Tibial nerve (tissue), 4 donors: ENCODE measurements at regions not wholly inside any gene's neighbourhood (a gene's known extent, or its start where the extent isn't known, plus 50 kb on each side); places are given as distances from the start of the nearest gene placed in this dataset.
"Not testable (repeated sequence)": the region's sequence is repeated elsewhere in the genome, so short reads cannot be mapped to it uniquely, and the experiment has no call there.

Experiments
- DNase-seq, 2 donors: peaks; one replicate each; pipeline ENCODE4 v3.0.0-alpha.2; 2019; ENCODE audit warnings: low spot score in 2 of 2
- H3K27ac ChIP-seq, 4 donors: fragments of 200-600 bp; sonication (generic) in 3 of 4; one replicate each; pipeline ENCODE4 v1.5.1; 2017 to 2019; ENCODE audit warnings: mild to moderate bottlenecking in 1 of 4
- H3K27me3 ChIP-seq, 2 donors: fragments of 200-600 bp; sonication (generic) in 1 of 2; one replicate each; pipeline versions ENCODE4 v1.5.1 to v1.6.0; 2017 to 2019
- H3K36me3 ChIP-seq, 3 donors: fragments of 200-600 bp; sonication (generic); one replicate each; pipeline ENCODE4 v1.5.1; 2018 to 2019
- H3K4me1 ChIP-seq, 4 donors: fragments of 200-600 bp; sonication (generic) in 3 of 4; one replicate each; pipeline ENCODE4 v1.5.1; 2017 to 2019
- H3K4me3 ChIP-seq, 4 donors: fragments of 200-600 bp; sonication (generic) in 3 of 4; one replicate each; pipeline ENCODE4 v1.5.1; 2017 to 2019; ENCODE audit warnings: mild to moderate bottlenecking in 1 of 4, moderate library complexity in 1 of 4
- H3K9me3 ChIP-seq, 4 donors: fragments of 200-600 bp; sonication (generic) in 3 of 4; one replicate each; pipeline ENCODE4 v1.5.1; 2017 to 2019
- CTCF ChIP-seq, 5 experiments: fragments of 200-600 bp in 3 of 5; fragments of 450-650 bp in 2 of 5; sonication (generic) in 3 of 5; IDR thresholded peaks; one replicate each; pipeline ENCODE4 v1.5.1; 2016 to 2019; ENCODE audit warnings: antibody characterized with exemption in 5 of 5, mild to moderate bottlenecking in 3 of 5, moderate library complexity in 2 of 5
- EP300 ChIP-seq, 2 donors: sonication (generic); formaldehyde crosslinking; IDR thresholded peaks; one replicate each; pipeline ENCODE4 v1.6.1; 2017; ENCODE audit warnings: antibody characterized with exemption in 2 of 2, mild to moderate bottlenecking in 1 of 2
- POLR2A ChIP-seq, 2 donors: fragments of 450-650 bp; IDR thresholded peaks; one replicate each; pipeline ENCODE4 v1.6.1; 2017; ENCODE audit warnings: antibody characterized with exemption in 2 of 2, mild to moderate bottlenecking in 2 of 2, moderate library complexity in 2 of 2
- WGBS, 2 donors: methylation state at CpG; one replicate each; pipeline ENCODE4 v1.1.5; 2018; 5-methylcytosine and 5-hydroxymethylcytosine counted together

- WGBS, 2 donors: 27 to 39% methylated on average over 6 of the region's 6 CpGs
- no peak overlapping the region for H3K27ac ChIP-seq
- no peak overlapping the region for H3K4me3 ChIP-seq
- DNase-seq: no peak
- H3K36me3 ChIP-seq: no peaks in the 10 kb centered on the region
- no peaks in the 10 kb centered on the region for H3K4me1 ChIP-seq
- TF ChIP-seq CTCF (IDR thresholded peaks at IDR 0.05) (no peak), EP300 (IDR thresholded peaks at IDR 0.05) (no peak), POLR2A (IDR thresholded peaks at IDR 0.05) (no peak)
- H3K9me3 ChIP-seq: peaks cover 0 to 6% (median 0%) of the 10 kb centered on the region in 4 donors
- no peaks in the 10 kb centered on the region for H3K27me3 ChIP-seq
Measured at GRCh38 chr11:29227811-29228210, 789.0 kb downstream of the KCNA4 start.

DNA sequence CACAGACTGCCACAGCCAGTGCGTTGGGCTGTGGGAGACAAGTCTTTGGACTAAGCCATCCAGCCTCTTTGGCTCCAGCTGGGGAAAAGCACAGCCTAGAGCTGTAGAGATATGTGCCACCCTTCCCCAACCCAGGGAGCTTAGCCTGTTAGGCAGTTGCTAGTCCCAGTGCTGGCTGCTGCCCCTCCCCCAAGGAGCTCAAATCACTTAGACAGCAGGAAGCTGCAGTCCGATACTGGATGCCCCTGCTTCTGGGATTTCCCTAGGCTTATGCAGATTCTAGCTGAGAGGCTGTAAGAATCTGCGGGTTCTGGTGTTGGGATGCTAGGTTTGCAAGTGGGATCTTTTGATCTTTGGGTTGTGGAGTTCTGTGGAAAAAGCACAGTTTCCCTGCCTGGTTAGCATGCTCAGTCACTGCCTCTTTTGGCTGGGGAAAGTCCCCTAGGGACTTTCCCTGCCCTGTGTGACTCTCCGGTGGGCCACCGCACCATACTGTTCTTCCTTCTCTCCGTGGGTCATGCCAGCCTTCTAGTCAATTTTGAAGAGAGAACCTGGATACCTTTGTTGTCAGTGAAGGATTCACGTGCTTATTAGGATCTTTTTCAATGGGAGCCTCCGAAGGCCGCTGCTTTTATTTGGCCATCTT, 792.0 kb downstream of the KCNA4 start:
- no peak overlapping the region for H3K27ac ChIP-seq
- H3K9me3 ChIP-seq: peaks cover 0 to 15% (median 0%) of the 10 kb centered on the region in 4 donors
- H3K4me1 ChIP-seq: no peaks in the 10 kb centered on the region
- DNase-seq: no peak
- no peaks in the 10 kb centered on the region for H3K36me3 ChIP-seq
- H3K27me3 ChIP-seq: no peaks in the 10 kb centered on the region
- no peak overlapping the region for H3K4me3 ChIP-seq
- WGBS, 2 donors: 76 to 82% methylated on average over 9 of the region's 9 CpGs
- no peak for TF ChIP-seq CTCF (IDR thresholded peaks at IDR 0.05)

DNA sequence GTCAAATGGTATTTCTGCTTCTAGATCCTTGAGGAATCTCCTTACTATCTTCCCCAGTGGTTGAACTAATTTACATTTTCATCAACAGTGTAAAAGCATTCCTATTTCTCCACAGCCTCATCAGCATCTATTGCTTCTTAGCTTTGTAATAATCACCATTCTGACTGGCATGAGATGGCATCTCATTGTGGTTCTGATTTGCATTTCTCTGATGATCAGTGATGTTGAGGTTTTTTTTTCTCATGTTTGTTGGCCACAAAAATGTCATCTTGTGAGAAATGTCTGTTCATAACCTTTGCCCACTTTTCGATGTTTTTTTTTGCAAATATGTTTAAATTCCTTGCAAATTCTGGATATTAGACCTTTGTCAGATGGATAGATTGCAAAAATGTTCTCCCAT, 797.3 kb downstream of the KCNA4 start:
- DNase-seq, H3K27me3 ChIP-seq, H3K4me1 ChIP-seq, H3K4me3 ChIP-seq, H3K36me3 ChIP-seq, H3K27ac ChIP-seq: not testable (repeated sequence)
- WGBS, 2 donors: 40 to 41% methylated on average over 1 of the region's 1 CpG
- H3K9me3 ChIP-seq: peaks cover 0 to 24% (median 0%) of the 10 kb centered on the region in 4 donors

GRCh38 chr11:29217901-29218300, 798.9 kb downstream of the KCNA4 start:
- no peak overlapping the region for H3K27ac ChIP-seq
- no peak for DNase-seq
- no peaks in the 10 kb centered on the region for H3K4me1 ChIP-seq
- TF ChIP-seq POLR2A (IDR thresholded peaks at IDR 0.05) (no peak), EP300 (IDR thresholded peaks at IDR 0.05) (no peak)
- H3K36me3 ChIP-seq: no peaks in the 10 kb centered on the region
- H3K9me3 ChIP-seq: peaks cover 0 to 19% (median 0%) of the 10 kb centered on the region in 4 donors
- H3K27me3 ChIP-seq: no peaks in the 10 kb centered on the region
- no peak overlapping the region for H3K4me3 ChIP-seq

DNA sequence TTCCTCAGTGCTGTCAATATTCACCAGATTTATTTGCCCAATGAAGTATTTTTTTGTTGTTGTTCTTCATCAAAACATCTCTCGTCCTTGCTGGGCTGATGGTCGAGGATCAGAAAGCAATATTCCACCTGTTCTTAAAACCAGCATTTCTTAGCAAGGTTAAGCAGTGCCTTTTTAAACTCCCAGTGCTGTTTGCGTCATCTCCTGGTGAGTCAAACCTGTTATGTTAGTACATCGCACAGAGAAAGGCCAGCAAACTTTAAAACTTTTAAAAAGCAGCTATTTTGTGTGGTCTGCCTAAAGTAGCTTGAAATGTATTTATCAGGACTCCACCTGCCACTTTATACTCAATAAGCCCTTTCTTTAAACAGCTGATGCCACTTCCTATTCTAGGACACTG, 802.0 kb downstream of the KCNA4 start:
- no peaks in the 10 kb centered on the region for H3K4me1 ChIP-seq
- no peak for DNase-seq
- H3K36me3 ChIP-seq: no peaks in the 10 kb centered on the region
- H3K27ac ChIP-seq: no peak overlapping the region
- peaks cover 0 to 9% (median 0%) of the 10 kb centered on the region in 4 donors for H3K9me3 ChIP-seq
- no peak overlapping the region for H3K4me3 ChIP-seq
- H3K27me3 ChIP-seq: no peaks in the 10 kb centered on the region
- 71 to 72% methylated on average over 4 of the region's 4 CpGs for WGBS, 2 donors
- TF ChIP-seq CTCF (IDR thresholded peaks at IDR 0.05): no peak
- no peak for TF ChIP-seq EP300 (IDR thresholded peaks at IDR 0.05)
- TF ChIP-seq POLR2A (IDR thresholded peaks at IDR 0.05): no peak

- WGBS, 2 donors: 83 to 85% methylated on average over 3 of the region's 3 CpGs
Measured at GRCh38 chr11:29211202-29211601, 805.6 kb downstream of the KCNA4 start.

More at GRCh38 chr11:29211202-29211601, 805.6 kb downstream of the KCNA4 start:
- no peak for DNase-seq
- no peaks in the 10 kb centered on the region for H3K4me1 ChIP-seq
- no peak overlapping the region for H3K27ac ChIP-seq
- no peaks in the 10 kb centered on the region for H3K36me3 ChIP-seq
- no peaks in the 10 kb centered on the region for H3K9me3 ChIP-seq
- no peak for TF ChIP-seq POLR2A (IDR thresholded peaks at IDR 0.05)
- no peak for TF ChIP-seq EP300 (IDR thresholded peaks at IDR 0.05)
- TF ChIP-seq CTCF (IDR thresholded peaks at IDR 0.05): no peak
- H3K27me3 ChIP-seq: no peaks in the 10 kb centered on the region
- no peak overlapping the region for H3K4me3 ChIP-seq
